GM10248 (cell line): ENCODE measurements at regions not wholly inside any gene's neighbourhood (a gene's known extent, or its start where the extent isn't known, plus 50 kb on each side); places are given as distances from the start of the nearest gene placed in this dataset.

Source experiments
- CTCF ChIA-PET: fragments of 300-600 bp; sonication (Branson Sonifier 250); formaldehyde crosslinking; extraction: SDS; loops from one replicate; lab custom pipeline; 2021; ENCODE audit warnings: antibody characterized with exemption; lab: Yijun Ruan, JAX
- POLR2A ChIA-PET: fragments of 350-650 bp; sonication (Branson Sonifier 250); formaldehyde crosslinking; extraction: SDS; loops from one replicate; lab custom pipeline; 2020; ENCODE audit warnings: antibody characterized with exemption; lab: Yijun Ruan, JAX
- DNase-seq: peaks from one replicate; pipeline ENCODE4 v3.0.0; 2012; ENCODE audit errors: extremely low spot score
- TF ChIP-seq, protein P1 (sequence below): IDR thresholded peaks from 2 replicates; pipeline ENCODE4 v1.5.1; 2012; ENCODE audit warnings: mild to moderate bottlenecking, low read depth; ENCODE audit errors: extremely low read depth, missing control alignments, control extremely low read depth

DNA sequence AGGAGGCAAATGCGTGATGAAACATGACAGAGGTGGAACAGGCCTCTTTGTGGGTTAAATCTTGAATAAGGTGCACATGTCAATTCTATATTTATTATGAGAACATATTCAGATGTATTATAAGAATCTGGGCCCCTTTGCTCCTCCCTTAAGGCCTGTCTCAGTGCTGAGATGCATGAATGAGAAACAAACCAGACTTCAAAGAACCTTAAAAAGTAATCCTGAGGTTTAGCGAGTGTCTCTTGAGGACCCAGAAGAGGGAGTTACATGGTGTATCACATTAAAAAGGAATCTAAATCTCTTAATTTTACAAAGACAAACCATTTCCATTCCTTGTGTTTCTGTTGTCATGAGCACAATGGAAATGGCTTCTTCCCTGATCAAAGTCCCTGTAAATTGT, 170.9 kb upstream of the TBC1D5 start:
- CTCF ChIA-PET, result interaction anchor here (1.0 kb wide), 1 partner anchor 19 kb away, joined by 4 read pairs; no protein-coding TSS in a partner anchor
- TF ChIP-seq, protein P1, sequence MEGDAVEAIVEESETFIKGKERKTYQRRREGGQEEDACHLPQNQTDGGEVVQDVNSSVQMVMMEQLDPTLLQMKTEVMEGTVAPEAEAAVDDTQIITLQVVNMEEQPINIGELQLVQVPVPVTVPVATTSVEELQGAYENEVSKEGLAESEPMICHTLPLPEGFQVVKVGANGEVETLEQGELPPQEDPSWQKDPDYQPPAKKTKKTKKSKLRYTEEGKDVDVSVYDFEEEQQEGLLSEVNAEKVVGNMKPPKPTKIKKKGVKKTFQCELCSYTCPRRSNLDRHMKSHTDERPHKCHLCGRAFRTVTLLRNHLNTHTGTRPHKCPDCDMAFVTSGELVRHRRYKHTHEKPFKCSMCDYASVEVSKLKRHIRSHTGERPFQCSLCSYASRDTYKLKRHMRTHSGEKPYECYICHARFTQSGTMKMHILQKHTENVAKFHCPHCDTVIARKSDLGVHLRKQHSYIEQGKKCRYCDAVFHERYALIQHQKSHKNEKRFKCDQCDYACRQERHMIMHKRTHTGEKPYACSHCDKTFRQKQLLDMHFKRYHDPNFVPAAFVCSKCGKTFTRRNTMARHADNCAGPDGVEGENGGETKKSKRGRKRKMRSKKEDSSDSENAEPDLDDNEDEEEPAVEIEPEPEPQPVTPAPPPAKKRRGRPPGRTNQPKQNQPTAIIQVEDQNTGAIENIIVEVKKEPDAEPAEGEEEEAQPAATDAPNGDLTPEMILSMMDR, result no peak
- POLR2A ChIA-PET, result no interaction called here
- DNase-seq, result no peak

DNA sequence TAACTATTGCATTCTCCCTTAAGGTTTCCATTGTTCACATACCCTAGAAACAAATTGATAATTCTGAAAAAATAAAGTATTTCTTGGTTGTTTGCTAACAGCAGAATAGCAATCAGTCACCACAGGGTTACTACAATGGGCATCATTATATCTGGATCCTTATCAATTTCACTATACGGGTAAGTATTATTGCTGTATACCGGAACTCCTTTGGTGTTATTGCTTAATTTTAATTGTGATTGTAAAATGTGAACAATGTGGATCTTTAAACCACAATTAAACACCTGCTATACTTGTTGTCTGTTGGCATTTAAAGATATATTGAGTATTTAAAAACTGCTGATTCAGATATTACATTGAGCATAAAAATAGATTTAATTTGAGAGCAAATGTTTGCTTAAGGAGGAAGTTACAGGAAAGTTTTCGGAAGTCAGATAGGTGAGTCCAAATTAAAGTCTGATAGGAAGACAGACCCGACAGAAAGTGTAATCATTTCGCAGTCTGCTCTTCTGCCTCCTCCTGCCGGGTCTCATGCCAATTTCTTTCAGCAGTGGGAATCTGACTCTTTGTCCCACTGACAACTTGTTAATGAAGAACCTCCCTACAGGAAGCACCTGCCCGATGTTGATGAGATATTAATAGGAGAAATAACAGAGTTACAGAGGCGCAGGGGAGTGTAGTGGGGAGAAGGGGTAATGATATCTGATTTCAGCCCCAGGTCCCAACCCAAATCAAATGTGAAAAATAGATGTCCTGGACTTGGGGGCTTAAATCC, 169.7 kb upstream of the TBC1D5 start:
- ChIA-PET POLR2A (no interaction called here), CTCF (interaction anchor here (1.0 kb wide), 1 partner anchor 18 kb away, joined by 4 read pairs; no protein-coding TSS in a partner anchor)
- TF ChIP-seq, protein P1, result no peak
- DNase-seq, result no peak

DNA sequence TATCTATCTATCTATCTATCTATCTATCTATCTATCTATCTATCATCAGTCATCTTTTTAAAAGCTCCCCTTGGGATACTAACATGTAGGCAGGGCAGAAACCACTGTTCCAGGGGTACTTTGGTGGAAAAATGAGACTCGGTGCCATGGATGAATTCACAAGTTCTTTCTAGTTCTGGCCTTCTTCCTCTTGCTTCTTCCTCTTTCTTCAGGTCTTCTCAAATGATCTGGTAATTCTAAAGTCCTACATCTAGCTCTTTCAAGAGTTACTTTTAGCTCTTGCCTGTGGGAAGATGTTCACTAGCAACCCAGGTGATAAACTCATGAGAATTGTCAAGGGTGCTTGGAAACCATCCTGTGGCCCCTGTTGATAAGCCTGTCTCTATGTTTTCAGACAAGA, 168.5 kb upstream of the TBC1D5 start:
- ChIA-PET CTCF (interaction anchor here (1.2 to 1.3 kb wide), 2 partner anchors 10 to 12 kb away, joined by 3 to 8 read pairs; no protein-coding TSS in a partner anchor), POLR2A (interaction anchor here (0.7 kb wide), 1 partner anchor 374 kb away, joined by 3 read pairs; no protein-coding TSS in a partner anchor)
- TF ChIP-seq, protein P1, result no peak
- no peak for DNase-seq

DNA sequence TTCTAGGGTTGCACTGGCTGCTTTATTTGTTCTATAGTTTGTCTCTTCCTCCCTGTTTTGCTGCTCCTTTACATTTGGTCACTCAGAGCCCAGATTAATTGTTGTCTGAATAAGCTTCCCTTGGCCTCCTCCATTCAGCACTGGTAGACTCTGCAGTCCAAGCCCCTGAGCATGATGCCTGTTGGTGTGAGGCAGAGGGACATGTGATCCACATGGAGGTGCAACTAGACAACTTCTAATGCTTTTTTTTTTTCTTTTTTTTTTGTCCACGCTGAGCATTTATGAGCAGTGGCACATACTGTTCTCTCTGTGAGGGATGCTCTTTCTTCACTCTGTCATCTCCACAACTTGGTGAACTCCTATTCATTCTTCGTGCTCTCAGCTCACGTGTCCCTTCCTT, 167.3 kb upstream of the TBC1D5 start:
- CTCF ChIA-PET, result no interaction called here
- DNase-seq, result no peak
- POLR2A ChIA-PET, result no interaction called here

DNA sequence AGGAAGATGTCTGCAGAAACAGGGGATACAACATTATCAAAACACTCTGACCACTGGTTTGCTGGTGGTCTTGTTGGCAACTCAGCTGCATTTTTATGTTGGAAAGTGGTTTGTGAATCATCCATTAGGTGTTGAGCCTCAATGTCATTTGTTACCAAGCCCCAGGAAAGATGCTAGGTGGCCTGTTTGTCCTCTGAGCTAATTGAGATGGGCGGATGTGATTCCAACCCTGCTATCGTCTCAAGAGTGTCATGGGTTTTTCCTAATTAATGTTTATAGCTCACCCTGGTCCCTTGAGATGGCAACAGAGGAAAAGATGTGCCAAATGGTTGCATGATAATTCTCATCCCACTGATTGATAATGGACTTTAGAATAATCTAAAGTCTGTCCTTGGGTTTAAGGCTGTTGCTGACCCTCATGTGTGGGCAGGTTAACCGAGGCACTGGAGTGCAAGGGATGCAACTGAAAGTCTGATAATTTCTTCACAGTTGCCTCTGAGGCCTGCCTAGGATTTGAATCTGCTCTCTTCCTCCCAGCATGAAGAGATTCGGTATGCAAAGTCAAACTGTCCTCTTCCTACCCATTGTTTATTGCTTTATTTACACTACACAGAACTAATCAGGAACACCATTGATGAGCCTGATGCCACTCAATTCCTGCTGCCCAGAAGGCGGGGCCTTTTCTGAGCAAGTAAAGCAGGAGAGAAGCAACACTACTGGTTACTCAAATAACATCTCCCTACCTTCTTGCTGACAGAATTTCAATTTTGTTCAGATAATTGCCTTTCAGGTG, 166.2 kb upstream of the TBC1D5 start:
- ChIA-PET CTCF (interaction anchor here (0.6 to 1.1 kb wide), 2 partner anchors 15 to 71 kb away, joined by 3 read pairs; no protein-coding TSS in a partner anchor), POLR2A (no interaction called here)
- TF ChIP-seq, protein P1, result no peak
- DNase-seq, result no peak

More for the DNA sequence above, 167.3 kb upstream of the TBC1D5 start:
- TF ChIP-seq, protein P1, result no peak

DNA sequence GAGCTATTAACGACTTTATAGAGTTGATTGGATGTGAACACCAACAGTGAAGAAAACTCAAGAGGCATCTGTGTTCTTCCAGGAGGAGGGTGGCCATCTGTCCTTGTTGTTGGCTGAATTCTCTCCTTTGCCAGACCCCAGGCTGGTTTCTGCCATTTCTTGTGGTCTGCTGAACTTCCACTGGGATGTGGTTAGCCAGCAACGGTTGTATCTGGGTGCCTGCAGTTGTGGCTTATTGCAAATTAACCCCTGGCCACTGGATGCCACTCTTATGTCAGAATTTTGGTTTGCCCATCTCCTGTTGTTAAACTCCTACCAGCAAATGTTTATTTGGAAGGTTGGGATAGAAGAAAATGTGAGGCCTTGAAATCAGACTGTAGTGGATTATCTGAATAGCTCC, 163.6 kb upstream of the TBC1D5 start:
- TF ChIP-seq, protein P1, result no peak
- DNase-seq, result no peak
- CTCF ChIA-PET, result interaction anchor here (0.8 to 2.4 kb wide), 5 partner anchors 11 to 34 kb away, joined by 3 to 10 read pairs (median 3); no protein-coding TSS in a partner anchor
- POLR2A ChIA-PET, result no interaction called here
